ENCODE measurements at regions not wholly inside any gene's neighbourhood (a gene's known extent, or its start where the extent isn't known, plus 50 kb on each side); places are given as distances from the start of the nearest gene placed in this dataset.

DNA sequence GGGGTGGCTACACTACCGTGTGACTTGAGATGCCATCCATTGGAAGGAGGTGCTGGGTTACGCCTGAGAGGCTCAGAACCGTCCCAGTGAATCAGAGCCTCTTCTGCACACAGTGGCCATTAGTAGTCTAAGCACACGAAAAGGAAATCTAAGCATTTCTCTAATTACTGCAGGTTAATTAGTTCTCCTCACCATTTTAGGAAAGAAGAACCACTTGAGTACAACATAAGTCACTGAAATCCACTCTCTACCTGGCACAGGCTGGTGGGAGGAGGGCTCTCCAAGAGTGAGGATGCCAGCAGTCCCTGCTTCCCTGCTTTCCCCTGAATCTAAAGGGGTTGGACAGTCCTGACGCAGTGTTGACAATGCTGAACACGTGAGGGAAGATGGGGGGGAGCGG lies 606.3 kb downstream of the NPHP4 start:
- no peak for DNase-seq (ENCODE audit: low read depth, low spot score)

DNA sequence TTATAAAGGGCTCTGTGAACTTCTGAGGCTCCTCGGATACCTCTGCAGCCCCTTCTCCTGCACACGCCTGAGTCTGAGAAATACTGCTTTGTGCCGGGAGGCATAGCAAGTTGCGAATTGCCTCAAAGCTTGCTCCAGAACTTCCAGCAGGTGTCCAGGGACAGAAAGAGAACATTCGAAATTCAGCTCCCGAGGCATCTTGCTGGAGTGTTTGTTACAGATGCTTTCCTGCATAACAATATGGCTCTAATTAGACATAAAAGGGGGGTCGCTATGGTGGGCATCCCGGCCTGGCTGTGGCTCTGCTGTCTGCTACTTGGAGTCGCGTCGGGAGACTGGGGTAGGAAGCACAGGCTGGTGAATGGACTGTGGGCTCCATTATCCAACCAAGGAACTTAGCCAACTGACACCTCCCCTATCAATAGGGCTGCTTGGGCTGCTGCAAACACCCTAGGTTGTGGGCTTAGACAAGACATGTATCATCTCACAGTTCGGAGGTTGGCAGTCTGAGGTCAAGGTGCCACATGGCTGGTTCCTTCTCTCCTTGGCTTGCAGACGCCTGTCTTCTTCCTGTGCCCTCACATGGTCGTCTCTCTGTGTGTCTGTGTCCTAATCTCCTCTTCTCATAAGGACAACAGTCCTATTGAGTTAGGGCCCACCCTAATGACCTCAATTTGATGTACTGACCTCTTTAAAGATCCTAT lies 607.0 kb downstream of the NPHP4 start:
- DNase-seq (ENCODE audit: low read depth, low spot score), result no peak

DNA sequence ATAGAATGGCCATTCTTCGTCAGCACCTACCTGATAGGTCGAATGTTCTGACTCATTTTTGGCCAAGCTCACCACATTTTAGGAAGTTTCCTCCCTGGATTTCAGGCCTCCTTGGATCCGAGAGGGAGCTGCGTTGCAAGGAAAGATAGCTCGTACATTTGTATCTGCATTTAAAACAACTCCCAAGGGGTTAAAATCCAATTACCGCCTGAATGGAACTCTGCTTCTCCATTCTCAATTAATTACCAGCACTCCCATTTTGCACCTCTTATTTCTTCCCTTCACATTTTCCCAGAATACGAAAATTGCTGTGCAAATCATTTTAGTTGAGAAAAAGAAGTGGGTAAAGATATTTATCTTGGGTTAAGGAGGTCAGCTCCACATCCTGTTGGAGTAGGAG lies 610.7 kb downstream of the NPHP4 start:
- DNase-seq (ENCODE audit: low read depth, low spot score), result no peak

DNA sequence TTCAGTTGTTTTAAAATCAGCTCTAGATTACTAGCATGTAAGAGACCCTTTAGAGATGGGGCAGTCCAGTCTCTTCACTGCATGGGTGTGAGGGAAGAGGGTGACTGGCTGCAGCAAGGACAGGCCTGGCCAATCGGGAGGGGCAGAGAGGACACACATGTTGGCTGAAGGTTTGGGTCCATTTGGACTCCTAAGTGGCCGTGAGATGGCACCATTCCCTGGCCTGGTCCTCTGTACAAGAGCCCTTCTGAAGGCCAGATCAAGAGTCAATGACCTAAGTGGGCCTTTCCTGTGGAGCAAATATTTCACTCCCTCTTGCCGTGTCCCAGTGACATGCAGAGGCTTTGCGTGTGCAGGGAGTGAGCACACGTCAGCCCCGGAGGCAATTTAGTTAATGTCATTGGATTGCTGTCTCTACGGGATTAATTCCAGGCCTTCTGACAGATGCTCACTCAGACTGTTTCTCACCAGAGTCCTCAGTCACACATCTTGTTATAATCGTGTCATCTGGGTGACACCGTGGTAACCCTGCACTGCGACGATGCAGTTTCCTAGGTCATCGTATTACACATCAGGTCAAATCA lies 613.0 kb downstream of the NPHP4 start:
- no peak for DNase-seq (ENCODE audit: low read depth, low spot score)

DNA sequence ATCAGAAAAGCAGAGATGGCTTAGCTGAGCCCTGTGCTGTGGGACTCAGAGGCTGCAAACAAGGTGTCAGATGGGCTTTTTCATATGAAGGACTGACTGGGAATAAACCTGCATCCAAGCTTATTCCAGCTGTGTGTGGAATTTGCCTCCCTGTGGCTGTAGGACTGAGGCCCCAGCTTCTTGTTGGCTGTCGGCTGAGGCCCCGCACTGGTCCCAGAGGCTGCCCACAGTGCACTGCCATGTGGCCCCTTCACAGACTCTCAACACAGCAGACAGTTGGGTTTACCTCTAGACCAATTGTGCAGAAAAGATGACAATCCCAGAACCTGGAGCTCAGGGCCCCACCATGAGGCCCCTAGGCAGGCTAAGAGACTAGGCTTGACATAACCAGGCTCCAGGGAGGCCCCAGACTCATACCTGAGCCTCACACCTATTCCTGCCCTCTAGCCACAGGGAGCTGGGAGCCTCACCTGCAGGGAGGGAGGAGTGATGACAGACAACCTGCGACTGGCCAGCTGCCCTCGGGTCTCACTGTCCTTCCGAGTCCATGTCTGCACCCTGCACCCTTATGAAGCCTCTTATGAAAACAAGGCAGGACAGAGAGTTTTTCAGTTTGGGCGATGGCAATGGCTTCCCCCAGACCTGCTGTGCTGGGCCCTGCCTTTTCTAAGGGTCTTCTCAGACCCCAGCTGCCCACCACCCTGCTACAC lies 615.5 kb downstream of the NPHP4 start:
- no peak for DNase-seq (ENCODE audit: low read depth, low spot score)

DNA sequence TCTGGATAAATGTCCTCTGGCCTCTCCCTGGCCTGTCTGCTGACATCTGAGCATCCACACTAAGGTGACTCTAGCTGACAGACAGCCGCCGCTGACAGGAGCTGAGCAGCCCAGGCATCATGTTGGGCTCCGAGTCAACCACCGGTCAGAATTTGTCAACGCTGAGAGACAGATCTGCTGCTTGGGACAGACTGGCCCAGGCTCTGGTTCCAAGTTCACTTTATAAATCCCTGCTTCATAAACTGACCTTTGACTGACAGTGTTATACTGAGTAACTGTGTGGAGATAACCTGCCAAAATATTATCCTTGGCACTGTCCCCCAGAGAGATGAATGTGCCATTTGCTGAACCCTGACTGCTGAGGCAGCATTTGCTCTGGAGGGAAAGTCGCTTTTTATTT lies 616.7 kb downstream of the NPHP4 start:
- no peak for DNase-seq (ENCODE audit: low read depth, low spot score)

DNA sequence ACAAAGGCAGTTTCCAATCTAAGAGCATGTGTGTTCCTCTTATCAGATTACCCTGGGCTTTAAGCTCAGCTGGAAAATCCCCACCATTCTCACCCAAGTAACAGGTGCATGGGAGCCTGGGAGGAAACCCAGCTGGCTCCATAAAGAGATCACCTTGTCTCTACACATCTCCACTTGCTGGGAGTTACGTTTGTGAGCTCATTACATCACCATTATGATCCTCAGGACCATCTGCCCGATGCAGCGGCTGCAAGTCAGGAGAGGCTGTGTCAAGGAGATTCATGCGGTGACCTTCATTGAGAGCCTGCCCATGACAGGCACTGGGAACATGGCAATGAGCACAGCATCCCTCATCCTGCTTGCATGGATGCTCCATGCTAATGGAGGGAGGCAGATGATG lies 618.0 kb downstream of the NPHP4 start:
- DNase-seq (ENCODE audit: low read depth, low spot score), result no peak

DNA sequence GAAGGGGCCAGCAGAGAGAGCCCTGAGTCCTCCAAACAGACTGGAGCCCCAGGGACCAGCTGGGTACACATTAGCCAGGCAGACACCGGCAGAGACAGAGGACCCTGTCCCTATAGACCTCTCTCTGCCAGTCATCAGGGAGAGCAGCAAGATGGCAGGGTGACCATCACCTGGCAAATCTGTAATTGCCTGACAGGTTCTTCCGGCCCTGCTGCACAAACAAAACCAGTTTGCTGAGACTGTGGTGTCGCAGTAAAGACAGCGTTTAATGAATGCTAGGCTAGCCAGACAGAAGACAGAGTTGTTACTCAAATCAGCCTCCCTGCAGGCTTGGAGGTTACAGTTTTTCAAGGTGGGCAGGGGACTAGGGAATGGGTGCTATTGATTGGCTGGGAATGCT lies 618.9 kb downstream of the NPHP4 start:
- no peak for DNase-seq (ENCODE audit: low read depth, low spot score)

DNA sequence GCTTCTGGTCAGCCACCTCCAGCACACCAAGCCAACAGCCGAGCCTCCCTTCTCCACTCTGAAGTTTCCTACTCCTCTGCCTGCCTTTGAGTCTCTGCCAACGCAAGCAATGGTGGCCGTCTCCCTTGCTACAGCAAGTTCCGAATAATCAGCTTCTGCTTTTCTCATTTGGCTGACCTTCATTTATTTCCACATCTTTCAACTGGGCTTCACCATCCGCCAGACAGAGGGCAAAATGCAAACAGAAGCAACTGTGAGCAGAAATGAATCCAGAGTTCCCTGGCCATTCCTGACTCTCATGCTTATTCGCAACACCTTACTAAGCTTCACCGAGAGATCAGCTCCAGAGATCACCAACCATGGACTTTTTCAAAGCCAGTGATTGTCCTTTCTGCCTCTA lies 621.0 kb downstream of the NPHP4 start:
- no peak for DNase-seq (ENCODE audit: low read depth, low spot score)

DNA sequence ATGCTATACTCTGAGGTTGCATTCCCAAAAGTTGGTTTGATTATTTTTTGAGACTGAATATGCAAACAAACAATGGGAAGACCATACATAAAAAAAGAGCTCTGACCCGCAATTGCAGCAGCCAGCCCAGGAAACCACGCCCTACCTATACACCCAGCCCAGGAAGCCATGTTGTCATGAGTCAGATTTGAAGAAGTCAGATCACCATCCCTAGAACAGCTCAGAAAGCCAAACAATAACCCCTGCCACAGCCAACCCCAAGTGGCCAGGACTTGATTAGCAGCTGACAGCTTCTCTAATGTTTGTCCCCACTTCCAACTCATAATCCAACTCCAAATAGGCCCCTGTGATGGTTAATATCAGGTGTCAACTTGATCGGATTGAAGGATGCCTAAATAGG lies 621.9 kb downstream of the NPHP4 start:
- DNase-seq (ENCODE audit: low read depth, low spot score), result no peak

DNA sequence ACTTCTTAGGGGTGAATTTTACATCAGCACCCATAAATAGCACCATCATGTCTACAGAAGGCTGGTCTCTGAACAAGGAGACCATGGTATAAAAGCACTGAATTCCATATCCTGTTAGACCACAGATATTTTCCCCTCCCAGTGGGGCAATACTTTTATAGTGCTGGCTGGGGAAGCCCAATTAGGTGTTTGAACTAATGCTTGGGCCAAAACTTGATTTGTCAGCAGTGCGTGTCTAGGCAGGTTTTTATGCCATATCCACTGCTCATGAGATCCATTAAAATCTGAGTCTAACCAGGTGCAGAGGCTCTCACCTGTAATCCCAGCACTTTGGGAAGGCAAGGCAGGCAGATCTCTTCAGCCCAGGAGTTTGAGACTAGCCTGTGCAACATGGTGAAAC lies 623.0 kb downstream of the NPHP4 start:
- DNase-seq (ENCODE audit: low read depth, low spot score), result no peak

DNA sequence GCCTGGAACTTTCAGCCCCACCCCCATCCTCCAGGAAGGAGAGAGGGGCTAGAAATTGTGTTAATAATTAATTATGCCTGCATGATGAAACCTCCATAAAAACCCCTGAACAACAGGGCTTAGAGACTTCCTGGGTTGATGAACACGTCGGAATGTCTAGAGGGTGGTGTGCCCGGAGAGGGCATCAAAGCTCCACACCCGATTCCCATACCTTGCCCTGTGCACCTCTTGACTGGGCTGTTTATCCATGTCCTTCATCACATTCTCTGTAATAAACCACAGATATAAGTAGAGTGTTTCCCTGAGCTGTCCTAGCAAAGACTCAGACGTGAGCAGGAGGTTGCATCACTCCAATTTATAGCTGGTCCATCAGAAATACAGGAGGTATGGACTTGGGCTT lies 624.0 kb downstream of the NPHP4 start:
- no peak for DNase-seq (ENCODE audit: low read depth, low spot score)

DNA sequence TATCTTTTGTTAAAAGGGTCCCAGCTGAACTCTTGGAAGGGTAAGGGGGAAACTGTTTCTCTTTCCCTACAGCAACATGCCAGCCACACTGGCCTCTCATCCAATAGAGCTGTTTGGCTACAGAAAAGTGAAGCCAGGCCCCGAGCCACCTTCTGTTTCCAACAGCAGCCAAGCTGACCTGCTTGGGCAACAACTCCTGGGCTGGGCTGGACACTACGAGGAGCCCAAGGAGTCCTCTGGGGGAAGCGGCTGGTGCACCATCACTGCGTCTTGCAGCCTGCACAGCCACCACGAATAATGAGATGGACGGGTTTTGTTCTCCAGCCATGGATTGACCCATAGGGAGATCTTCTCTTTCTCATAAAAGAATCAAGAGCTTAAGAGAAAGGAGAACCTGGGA lies 624.9 kb downstream of the NPHP4 start:
- no peak for DNase-seq (ENCODE audit: low read depth, low spot score)

DNA sequence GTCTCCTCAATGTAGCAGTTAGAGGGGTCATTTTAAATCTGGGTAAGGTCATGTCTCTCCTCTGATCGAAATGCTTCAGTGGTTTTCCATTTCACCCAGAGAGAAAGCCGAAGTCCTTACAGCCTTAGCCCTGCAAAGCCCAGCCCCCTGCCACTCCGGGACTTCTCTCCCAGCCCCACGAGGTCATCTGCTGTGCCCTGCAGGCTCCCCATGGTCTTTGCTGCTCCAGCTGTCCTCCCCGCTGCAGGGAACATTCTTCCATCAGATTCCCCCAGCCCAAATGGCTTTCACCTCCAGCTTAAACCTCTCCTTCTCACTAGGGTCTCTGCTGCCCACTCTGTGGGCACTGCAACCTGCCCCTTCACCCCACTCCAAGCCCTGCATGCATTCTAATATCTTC lies 626.5 kb downstream of the NPHP4 start:
- DNase-seq (ENCODE audit: low read depth, low spot score), result no peak

DNA sequence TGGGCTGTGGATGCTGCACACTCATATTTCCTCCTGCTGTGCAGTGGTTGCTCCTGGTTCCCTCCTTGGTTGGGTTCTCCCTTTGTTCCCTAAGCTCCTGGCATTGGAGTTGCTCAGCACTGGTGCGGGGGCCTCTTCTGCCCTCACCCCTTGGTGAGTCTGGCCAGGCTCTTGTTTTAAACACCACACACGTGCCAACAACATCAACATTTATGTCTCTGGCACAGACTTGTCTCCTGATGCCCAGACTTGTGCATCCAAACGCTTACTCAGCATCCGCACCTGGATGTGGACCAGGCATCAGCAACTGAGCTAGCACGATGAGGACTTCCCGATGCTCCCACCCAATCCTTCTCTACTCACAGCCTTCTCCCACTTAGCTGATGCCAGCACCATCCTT lies 627.6 kb downstream of the NPHP4 start:
- DNase-seq (ENCODE audit: low read depth, low spot score), result no peak

DNA sequence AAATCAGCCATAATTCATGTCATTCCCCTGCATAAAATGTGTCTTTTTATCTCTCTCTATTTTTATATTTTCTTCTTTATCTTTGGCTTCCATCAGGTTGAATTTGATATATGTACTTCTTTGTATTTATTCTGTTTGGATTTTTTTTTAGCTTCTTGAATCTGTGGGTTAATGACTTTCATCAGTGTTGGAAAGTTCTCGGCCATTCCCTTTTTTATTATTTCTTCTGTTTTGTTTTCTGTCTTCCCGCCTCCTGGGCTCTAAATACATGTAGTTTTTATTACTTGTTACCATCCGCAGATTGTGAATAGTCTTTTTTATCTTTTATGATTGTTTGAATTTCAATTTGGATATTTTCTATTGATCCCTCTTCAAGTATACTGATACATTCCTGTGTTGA lies 637.5 kb downstream of the NPHP4 start:
- DNase-seq (ENCODE audit: low read depth, low spot score), result no peak

DNA sequence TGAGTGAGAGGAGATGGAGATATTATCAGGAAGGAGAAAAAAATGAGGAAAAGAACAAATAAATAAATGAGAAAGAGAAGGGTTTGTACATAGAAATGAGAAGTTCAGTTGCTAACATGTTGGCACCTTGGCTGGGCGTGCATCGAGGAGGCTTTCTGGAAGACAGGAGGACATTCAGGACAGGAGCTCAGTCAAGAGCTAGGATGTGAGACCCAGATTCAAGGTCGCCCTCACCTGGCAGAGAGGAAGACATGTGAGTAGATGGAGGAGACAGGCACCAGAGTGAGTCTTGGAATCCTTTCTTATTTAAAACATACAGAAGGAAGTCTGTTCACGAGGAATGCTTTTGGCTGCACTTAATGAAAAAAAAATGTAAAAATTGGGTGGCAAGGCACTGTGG lies 640.9 kb downstream of the NPHP4 start:
- DNase-seq (ENCODE audit: low read depth, low spot score), result no peak

DNA sequence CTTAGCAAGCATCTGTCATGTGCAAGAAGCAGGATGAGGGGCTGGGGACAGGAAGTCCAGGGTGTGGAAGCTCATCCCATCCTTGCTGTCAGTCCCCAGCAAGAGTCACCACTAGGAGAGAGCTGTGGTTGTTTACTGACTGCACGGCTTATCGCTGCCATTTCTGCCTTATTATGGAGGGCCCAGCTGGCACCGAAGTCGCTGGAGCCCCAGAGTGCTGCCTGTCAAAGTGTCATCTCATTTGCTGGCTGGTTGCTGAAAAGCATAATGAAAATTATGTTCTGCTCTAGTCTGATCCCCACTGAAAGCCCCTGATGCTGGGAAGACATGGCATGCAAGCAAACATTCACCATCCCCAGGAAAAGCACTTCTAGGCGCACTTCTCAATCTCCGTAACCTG lies 642.7 kb downstream of the NPHP4 start:
- DNase-seq (ENCODE audit: low read depth, low spot score), result no peak

DNA sequence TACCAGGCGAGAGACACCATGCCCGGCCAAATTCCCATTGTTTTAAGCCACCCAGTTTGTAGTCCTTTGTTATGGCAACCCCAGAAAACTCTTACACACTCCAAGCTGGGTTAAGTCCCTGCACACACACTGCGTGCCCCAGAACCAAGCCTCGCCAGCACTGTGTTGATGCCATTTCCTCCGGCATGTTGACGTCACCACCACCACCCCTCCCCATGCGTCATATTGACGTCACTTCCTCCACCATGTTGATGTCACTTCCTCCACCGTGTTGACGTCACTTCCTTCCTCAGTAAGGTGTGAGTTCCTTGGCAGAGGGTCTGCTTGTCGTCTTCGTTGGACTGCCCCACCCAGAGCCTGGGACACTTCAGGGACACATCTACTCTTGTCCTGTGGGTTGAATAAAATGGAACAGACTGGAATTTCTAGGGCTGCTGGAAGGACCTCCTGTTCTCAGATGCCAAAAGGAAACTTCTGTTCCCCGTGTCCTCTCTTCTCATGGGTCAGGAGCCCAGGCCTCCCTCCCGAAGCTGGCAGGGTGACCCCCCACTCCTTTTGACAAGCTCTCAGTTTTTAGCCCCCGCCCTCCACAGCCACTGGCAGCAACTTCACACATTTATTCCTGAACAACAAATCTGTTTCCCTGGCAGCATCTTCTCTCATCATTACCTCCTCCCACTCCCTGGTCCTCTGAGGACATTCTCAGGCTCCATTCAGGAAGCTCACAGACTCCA lies 643.3 kb downstream of the NPHP4 start:
- no peak for DNase-seq (ENCODE audit: low read depth, low spot score)

DNA sequence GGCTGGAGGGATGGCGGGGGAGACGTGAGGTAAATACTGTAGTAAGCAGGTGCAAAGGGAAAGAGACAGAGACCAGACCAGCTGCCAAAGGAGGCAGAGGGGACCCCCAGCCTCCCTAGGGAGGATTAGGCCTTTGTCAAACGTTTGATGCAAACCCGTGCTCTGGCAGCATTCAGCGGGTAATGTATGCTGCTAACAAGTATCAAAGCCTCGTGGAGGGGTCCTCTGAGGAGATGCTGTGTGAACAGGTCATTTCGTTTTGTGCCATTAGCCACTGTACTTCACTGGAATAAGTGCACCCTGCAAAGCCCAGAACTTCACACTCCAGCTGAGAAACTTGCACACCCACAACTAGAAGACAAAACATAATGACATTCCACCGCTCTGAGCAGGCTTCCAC lies 644.5 kb downstream of the NPHP4 start:
- no peak for DNase-seq (ENCODE audit: low read depth, low spot score)

DNA sequence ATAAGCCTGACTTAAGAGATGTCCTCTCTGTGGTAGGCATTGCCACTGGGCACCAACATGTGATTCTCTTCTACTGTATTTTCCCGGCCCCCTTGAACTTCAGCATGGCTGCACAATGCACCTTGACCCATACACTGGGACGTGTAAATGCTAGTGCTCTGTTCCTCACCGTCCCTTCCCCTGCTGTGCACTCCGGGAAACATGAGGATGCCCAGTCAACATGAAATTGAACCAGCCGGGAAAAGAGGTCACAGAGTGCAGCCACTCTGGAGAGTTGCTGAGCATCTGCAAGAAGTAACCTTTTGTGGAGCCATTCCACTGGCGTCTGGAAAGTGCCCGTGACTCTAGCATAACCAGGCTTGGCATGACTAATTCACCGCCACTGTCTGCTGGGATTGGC lies 646.7 kb downstream of the NPHP4 start:
- DNase-seq (ENCODE audit: low read depth, low spot score), result no peak

DNA sequence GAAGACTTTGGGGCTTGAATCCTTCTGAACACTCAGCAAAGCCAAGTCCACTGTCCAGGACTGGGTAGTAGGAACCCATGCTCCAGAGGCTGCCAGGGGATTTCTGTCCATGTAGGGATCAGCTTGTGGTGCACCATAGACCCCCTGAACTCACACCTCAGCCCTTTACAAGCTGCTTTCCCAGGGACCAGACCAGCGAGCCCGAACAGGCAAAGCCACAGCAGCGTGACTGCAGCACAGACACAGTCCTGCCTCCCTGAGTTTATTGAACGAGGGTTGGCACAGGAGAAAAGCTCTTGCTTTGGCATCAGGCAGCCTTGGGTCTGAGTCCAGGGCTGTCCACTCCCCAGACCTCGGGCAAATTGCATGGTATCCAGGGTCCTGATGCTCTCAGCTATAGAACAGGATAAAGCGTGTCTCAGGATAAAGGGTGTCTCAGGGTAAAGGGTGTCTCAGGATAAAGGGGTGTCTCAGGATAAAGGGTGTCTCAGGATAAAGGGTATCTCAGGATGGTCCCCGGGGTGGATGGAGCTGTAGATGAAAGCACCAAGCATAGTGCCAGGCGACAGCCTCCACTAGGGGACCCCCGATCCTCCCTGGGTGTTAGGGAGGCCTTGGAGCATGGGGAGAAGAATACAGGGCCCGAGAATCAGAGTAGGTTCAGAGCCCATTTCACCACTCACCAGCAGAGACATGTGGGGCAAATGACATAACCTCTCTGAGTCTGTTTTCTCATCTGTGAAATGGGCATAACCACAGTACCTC lies 648.8 kb downstream of the NPHP4 start:
- no peak for DNase-seq (ENCODE audit: low read depth, low spot score)
